Right renal cortex interstitium (tissue), 3 donors: ENCODE measurements at regions not wholly inside any gene's neighbourhood (a gene's known extent, or its start where the extent isn't known, plus 50 kb on each side); places are given as distances from the start of the nearest gene placed in this dataset.
"Not testable (repeated sequence)": the region's sequence is repeated elsewhere in the genome, so short reads cannot be mapped to it uniquely, and the experiment has no call there.

ENCODE experiments used
- DNase-seq, 3 donors: peaks; one replicate each; pipeline ENCODE4 v3.0.0-alpha.2; 2013; ENCODE audit warnings: low read depth in 3 of 3, low spot score in 2 of 3

GRCh38 chr4:59689149-59689548 lies 1511.0 kb upstream of the ADGRL3 start:
- DNase-seq, result no peak

GRCh38 chr4:59695355-59696053 lies 1504.6 kb upstream of the ADGRL3 start:
- DNase-seq, result no peak

- no peak for DNase-seq
These were observed 1502.1 kb upstream of the ADGRL3 start for GRCh38 chr4:59698041-59698440.

GRCh38 chr4:59700651-59701050 lies 1499.5 kb upstream of the ADGRL3 start:
- DNase-seq, result no peak

- DNase-seq, result no peak
These were observed 1495.5 kb upstream of the ADGRL3 start for GRCh38 chr4:59704616-59705015.

- DNase-seq, result no peak
These were observed 1487.7 kb upstream of the ADGRL3 start for GRCh38 chr4:59712470-59712869.

GRCh38 chr4:59724286-59724685 lies 1475.8 kb upstream of the ADGRL3 start:
- not testable (repeated sequence) for DNase-seq

- DNase-seq, result no peak
These were observed 1472.4 kb upstream of the ADGRL3 start for GRCh38 chr4:59727745-59728144.

- no peak for DNase-seq
These were observed 1471.6 kb upstream of the ADGRL3 start for GRCh38 chr4:59728496-59728895.

- no peak for DNase-seq
These were observed 1470.8 kb upstream of the ADGRL3 start for GRCh38 chr4:59729321-59729720.

- DNase-seq, result no peak
These were observed 1451.7 kb upstream of the ADGRL3 start for GRCh38 chr4:59748433-59748832.

GRCh38 chr4:59759082-59759825 lies 1440.9 kb upstream of the ADGRL3 start:
- no peak for DNase-seq

GRCh38 chr4:59762344-59762743 lies 1437.8 kb upstream of the ADGRL3 start:
- DNase-seq, result no peak

- DNase-seq, result no peak
These were observed 1429.4 kb upstream of the ADGRL3 start for GRCh38 chr4:59770601-59771264.

GRCh38 chr4:59772641-59773139 lies 1427.4 kb upstream of the ADGRL3 start:
- DNase-seq, result no peak

GRCh38 chr4:59780271-59780670 lies 1419.9 kb upstream of the ADGRL3 start:
- not testable (repeated sequence) for DNase-seq

GRCh38 chr4:59805176-59805575 lies 1395.0 kb upstream of the ADGRL3 start:
- DNase-seq, result no peak

- DNase-seq, result no peak
These were observed 1385.6 kb upstream of the ADGRL3 start for GRCh38 chr4:59814402-59815010.

GRCh38 chr4:59818656-59819055 lies 1381.5 kb upstream of the ADGRL3 start:
- DNase-seq, result no peak

GRCh38 chr4:59823311-59823710 lies 1376.8 kb upstream of the ADGRL3 start:
- DNase-seq, result no peak

GRCh38 chr4:59825104-59825503 lies 1375.0 kb upstream of the ADGRL3 start:
- DNase-seq, result no peak
